Endodermal cell (in vitro differentiated cells): ENCODE measurements at regions not wholly inside any gene's neighbourhood (a gene's known extent, or its start where the extent isn't known, plus 50 kb on each side); places are given as distances from the start of the nearest gene placed in this dataset.

Source experiments
- DNase-seq: peaks from one replicate; pipeline ENCODE4 v3.0.0-alpha.2; 2017
- H3K27ac ChIP-seq: 2 replicates; pipeline ENCODE4 v1.5.1; 2013; ENCODE audit warnings: mild to moderate bottlenecking, low read depth, low read length, moderate library complexity
- H3K27me3 ChIP-seq: 2 replicates; pipeline ENCODE4 v1.6.1; 2013; ENCODE audit warnings: mild to moderate bottlenecking, low read length, moderate library complexity; ENCODE audit not compliant: insufficient read depth, control insufficient read depth, poor library complexity, severe bottlenecking
- H3K36me3 ChIP-seq: 2 replicates; pipeline ENCODE4 v1.7.0; 2013; ENCODE audit warnings: mild to moderate bottlenecking, low read length, moderate library complexity; ENCODE audit not compliant: control insufficient read depth, insufficient read depth
- H3K4me1 ChIP-seq: one replicate; pipeline ENCODE4 v1.7.0; 2013; ENCODE audit warnings: low read length; ENCODE audit not compliant: control insufficient read depth, insufficient read depth
- H3K4me3 ChIP-seq: 2 replicates; pipeline ENCODE4 v1.5.1; 2013; ENCODE audit warnings: mild to moderate bottlenecking, low read length, moderate library complexity
- H3K9ac ChIP-seq: 2 replicates; pipeline ENCODE4 v1.6.1; 2013; ENCODE audit warnings: mild to moderate bottlenecking, low read length, moderate library complexity; ENCODE audit not compliant: poor library complexity, severe bottlenecking; ENCODE audit errors: extremely low read depth
- H3K9me3 ChIP-seq: 2 replicates; pipeline ENCODE4 v1.6.1; 2013; ENCODE audit warnings: mild to moderate bottlenecking, low read length, moderate library complexity; ENCODE audit not compliant: control insufficient read depth
- H3K27ac Mint-ChIP-seq: 2 replicates; pipeline ENCODE4 v1.8.0; 2020; ENCODE audit warnings: mixed read lengths
- H3K27me3 Mint-ChIP-seq: 2 replicates; pipeline ENCODE4 v1.8.0; 2021; ENCODE audit warnings: mild to moderate bottlenecking, mixed read lengths; ENCODE audit not compliant: insufficient read depth
- H3K36me3 Mint-ChIP-seq: 2 replicates; pipeline ENCODE4 v1.8.0; 2020; ENCODE audit warnings: low read depth, mixed read lengths
- H3K4me1 Mint-ChIP-seq: 2 replicates; pipeline ENCODE4 v1.8.0; 2020; ENCODE audit warnings: mixed read lengths
- H3K4me3 Mint-ChIP-seq: 2 replicates; pipeline ENCODE4 v1.8.0; 2020; ENCODE audit warnings: mild to moderate bottlenecking, moderate library complexity, mixed read lengths
- H3K9me3 Mint-ChIP-seq: 2 replicates; pipeline ENCODE4 v1.8.0; 2020; ENCODE audit warnings: mild to moderate bottlenecking, mixed read lengths
- CTCF ChIP-seq: fragments of 200-600 bp; sonication (generic); conservative IDR thresholded peaks from 2 replicates; pipeline ENCODE4 v1.5.0; 2021; ENCODE audit warnings: antibody characterized with exemption, mild to moderate bottlenecking
- WGBS, 2 experiments: methylation state at CpG; one replicate each; pipeline versions ENCODE4 v1.1.5 to v1.1.7; 2013; ENCODE audit warnings: missing lambda C conversion rate in 2 of 2, mixed read lengths in 1 of 2; ENCODE audit not compliant: insufficient coverage in 1 of 2, insufficient read length in 1 of 2; 5-methylcytosine and 5-hydroxymethylcytosine counted together

GRCh38 chr4:34371676-34372075 lies 1872.6 kb downstream of the ARAP2 start:
- Histone ChIP-seq H3K9ac (no peak overlapping the region), H3K4me1 (no peaks in the 10 kb centered on the region), H3K36me3 (no peaks in the 10 kb centered on the region), H3K9me3 (no peaks in the 10 kb centered on the region), H3K4me3 (no peak overlapping the region), H3K27ac (no peak overlapping the region), H3K27me3 (no peaks in the 10 kb centered on the region)
- WGBS, 2 experiments: 87% methylated on average over 1 of the region's 2 CpGs; no CpG with 5 or more reads in 1 of the 2 experiments
- Mint-ChIP-seq H3K4me3 (no peak overlapping the region), H3K9me3 (no peaks in the 10 kb centered on the region), H3K27me3 (no peaks in the 10 kb centered on the region), H3K36me3 (no peaks in the 10 kb centered on the region), H3K4me1 (no peaks in the 10 kb centered on the region), H3K27ac (no peak overlapping the region)
- no peak for TF ChIP-seq CTCF
- DNase-seq: no peak

GRCh38 chr4:34372815-34373214 lies 1871.5 kb downstream of the ARAP2 start:
- Histone ChIP-seq H3K9ac (no peak overlapping the region), H3K36me3 (no peaks in the 10 kb centered on the region), H3K9me3 (no peaks in the 10 kb centered on the region), H3K27ac (no peak overlapping the region), H3K4me1 (no peaks in the 10 kb centered on the region), H3K27me3 (no peaks in the 10 kb centered on the region), H3K4me3 (no peak overlapping the region)
- Mint-ChIP-seq H3K4me3 (no peak overlapping the region), H3K9me3 (no peaks in the 10 kb centered on the region), H3K27ac (no peak overlapping the region), H3K4me1 (no peaks in the 10 kb centered on the region), H3K36me3 (no peaks in the 10 kb centered on the region), H3K27me3 (no peaks in the 10 kb centered on the region)
- DNase-seq: no peak
- TF ChIP-seq CTCF: no peak
- 96 to 100% methylated on average over 1 of the region's 2 CpGs for WGBS, 2 experiments

GRCh38 chr4:34373456-34373855 lies 1870.9 kb downstream of the ARAP2 start:
- 87 to 93% methylated on average over 3 of the region's 3 CpGs for WGBS, 2 experiments
- Histone ChIP-seq H3K9ac (no peak overlapping the region), H3K27ac (no peak overlapping the region), H3K4me1 (no peaks in the 10 kb centered on the region), H3K27me3 (no peaks in the 10 kb centered on the region), H3K4me3 (no peak overlapping the region), H3K36me3 (no peaks in the 10 kb centered on the region), H3K9me3 (no peaks in the 10 kb centered on the region)
- no peak for TF ChIP-seq CTCF
- H3K27ac Mint-ChIP-seq: no peak overlapping the region
- no peaks in the 10 kb centered on the region for H3K9me3 Mint-ChIP-seq
- H3K4me3 Mint-ChIP-seq: no peak overlapping the region
- H3K4me1 Mint-ChIP-seq: no peaks in the 10 kb centered on the region
- no peak for DNase-seq
- no peaks in the 10 kb centered on the region for H3K27me3 Mint-ChIP-seq
- H3K36me3 Mint-ChIP-seq: no peaks in the 10 kb centered on the region
